ENCODE measurements at regions not wholly inside any gene's neighbourhood (a gene's known extent, or its start where the extent isn't known, plus 50 kb on each side); places are given as distances from the start of the nearest gene placed in this dataset.
A peak's percentile ranks its signal among the peaks of the same experiment; 100 is the strongest.

- no peak for ATAC-seq (ENCODE audit: poor library complexity)
- intact Hi-C loops (cut with DNase I) = no loop called here
- no peak for DNase-seq
These were observed 680.1 kb upstream of the GRIA3 start for GRCh38 chrX:122504026-122504425.

DNA sequence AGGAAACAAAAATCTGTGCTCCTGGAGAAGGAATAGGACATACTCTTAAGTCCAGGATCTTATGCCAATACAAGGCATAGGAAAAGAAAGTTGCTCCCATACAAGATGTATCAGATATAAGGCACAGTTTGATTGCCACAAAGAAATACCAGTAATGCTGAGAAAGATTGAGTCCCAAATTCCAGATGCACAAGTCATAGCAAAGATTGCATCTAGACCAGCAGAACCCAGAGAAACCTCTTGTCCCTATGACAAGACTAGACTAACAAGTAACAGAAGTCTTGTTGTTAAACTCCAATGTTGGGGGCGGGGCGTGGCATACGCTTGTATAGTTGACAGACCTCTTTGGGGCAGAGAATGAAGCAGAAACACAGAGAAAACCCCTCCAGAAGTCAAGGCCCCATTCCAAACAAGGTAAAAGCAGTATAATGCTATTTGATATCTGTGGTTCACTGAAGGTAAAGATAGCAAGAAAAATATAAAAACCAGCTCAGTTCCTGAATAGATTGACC, 671.5 kb upstream of the GRIA3 start:
- DNase-seq (no peak), ATAC-seq (ENCODE audit: poor library complexity) (no peak)
- intact Hi-C loops (cut with DNase I) = no loop called here

- ATAC-seq (ENCODE audit: poor library complexity) (no peak), DNase-seq (no peak)
- intact Hi-C loops (cut with DNase I) = no loop called here
These were observed 666.3 kb upstream of the GRIA3 start for GRCh38 chrX:122517786-122518185.

GRCh38 chrX:122545778-122546177, 638.3 kb upstream of the GRIA3 start:
- no peak for DNase-seq
- ATAC-seq (ENCODE audit: poor library complexity) = no peak
- intact Hi-C loops (cut with DNase I) = no loop called here

DNA sequence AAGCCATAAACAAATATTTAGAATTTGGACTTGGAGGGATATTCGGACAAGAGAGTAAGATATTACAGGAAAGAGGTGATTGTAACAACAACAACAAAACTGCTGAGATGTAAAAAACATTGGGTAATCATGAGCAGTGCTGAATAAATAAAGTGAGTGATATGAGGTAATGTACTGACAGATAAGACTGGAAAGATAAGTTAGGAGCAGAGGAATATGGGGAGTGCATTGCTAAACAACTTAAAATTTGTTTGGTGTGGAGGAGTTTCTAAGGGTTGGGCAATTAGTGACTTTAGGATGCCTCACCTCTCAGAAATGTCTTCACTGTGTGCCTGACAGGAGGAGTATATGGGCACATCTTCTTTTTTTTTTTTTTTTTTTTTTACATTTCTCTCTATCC, 637.8 kb upstream of the GRIA3 start:
- DNase-seq (no peak), ATAC-seq (ENCODE audit: poor library complexity) (no peak)
- intact Hi-C loops (cut with DNase I) = no loop called here

DNA sequence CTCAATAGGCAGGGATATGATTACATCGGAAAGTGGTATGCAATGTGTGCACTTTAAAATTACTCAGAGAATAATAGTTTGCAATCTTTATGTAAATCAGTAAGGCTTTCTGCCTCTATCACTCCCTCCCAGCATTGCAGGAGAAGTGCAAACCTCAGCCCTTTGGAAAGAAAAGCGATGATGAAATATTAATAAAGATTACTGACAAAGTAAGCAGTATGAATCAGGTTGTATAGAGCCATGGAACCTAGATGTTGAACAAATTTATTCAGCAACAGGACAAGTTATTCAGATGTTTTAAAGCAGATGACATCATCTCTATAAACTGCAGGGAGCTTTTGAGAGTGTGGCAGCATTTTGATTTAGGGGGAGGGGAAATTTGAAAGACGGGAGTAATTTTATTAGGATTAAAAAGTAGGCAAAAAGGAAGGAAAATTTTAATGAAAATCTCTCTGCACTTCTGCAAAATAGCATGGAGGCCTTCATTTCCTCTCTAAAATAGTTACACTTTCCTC, 631.7 kb upstream of the GRIA3 start:
- DNase-seq (no peak), ATAC-seq (ENCODE audit: poor library complexity) (no peak)
- intact Hi-C loops (cut with DNase I) = no loop called here

GRCh38 chrX:122555925-122556324, 628.2 kb upstream of the GRIA3 start:
- intact Hi-C loops (cut with DNase I) = no loop called here
- DNase-seq (no peak), ATAC-seq (ENCODE audit: poor library complexity) (no peak)

DNA sequence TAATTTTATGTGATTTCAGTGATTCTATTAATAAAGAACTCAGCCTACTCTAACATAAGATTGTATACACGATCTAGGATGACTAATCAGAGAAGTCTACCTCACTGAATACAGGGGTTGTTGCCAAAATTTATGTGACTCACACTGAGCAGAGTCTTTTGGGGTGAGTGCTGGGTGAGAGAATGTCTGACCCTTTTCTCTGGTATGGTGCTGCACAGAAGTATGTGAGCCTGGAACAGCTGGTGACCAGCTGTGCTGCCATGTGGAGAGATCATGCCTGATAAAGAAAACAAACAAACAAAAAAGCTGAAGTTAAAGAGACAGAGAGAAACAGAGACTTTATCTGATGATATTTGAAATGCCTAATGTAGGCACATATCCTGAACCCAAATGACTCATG, 618.1 kb upstream of the GRIA3 start:
- ATAC-seq (ENCODE audit: poor library complexity) = peak; percentile 18

GRCh38 chrX:122566401-122566800, 617.7 kb upstream of the GRIA3 start:
- DNase-seq (no peak), ATAC-seq (ENCODE audit: poor library complexity) (no peak)
- intact Hi-C loops (cut with DNase I) = no loop called here

More for the DNA sequence above, 618.1 kb upstream of the GRIA3 start:
- no peak for DNase-seq
- intact Hi-C loops (cut with DNase I) = no loop called here

- intact Hi-C loops (cut with DNase I) = no loop called here
- DNase-seq = no peak
- ATAC-seq (ENCODE audit: poor library complexity) = no peak
These were observed 616.2 kb upstream of the GRIA3 start for GRCh38 chrX:122567911-122568310.

- ATAC-seq (ENCODE audit: poor library complexity) (no peak), DNase-seq (no peak)
- intact Hi-C loops (cut with DNase I) = no loop called here
These were observed 611.6 kb upstream of the GRIA3 start for GRCh38 chrX:122572461-122572860.

DNA sequence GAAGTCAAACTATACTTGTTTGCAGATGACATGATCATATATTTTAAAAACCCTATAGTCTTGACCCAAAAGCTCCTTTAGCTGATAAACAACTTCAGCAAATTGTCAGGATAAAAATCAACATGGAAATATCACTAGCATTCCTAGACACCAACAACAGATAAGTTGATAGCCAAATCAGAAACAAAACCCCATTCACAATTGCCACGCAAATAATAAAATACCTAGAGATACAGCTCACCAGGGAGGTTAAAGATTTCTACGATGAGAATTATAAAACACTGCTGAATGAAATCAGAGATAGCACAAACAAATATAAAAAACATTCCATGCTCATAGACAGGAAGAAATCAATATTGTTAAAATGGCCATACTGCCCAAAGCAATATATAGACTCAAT, 605.0 kb upstream of the GRIA3 start:
- DNase-seq = no peak
- no peak for ATAC-seq (ENCODE audit: poor library complexity)
- intact Hi-C loops (cut with DNase I) = no loop called here

DNA sequence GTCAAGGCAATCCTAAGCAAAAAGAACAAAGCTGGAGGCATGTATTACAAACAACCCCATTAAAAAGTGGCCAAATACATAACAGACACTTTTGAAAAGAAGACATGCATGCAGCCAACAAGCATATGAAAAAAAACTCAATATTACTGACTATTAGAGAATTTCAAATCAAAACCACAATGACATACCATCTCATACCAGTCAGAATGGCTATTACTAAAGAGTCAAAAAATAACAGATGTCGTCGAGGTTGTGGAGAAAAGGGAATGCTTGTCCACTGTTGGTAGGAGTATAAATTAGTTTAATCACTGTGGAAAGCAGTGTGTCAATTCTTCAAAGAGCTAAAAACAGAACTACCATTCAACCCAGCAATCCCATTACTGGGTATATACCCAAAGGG, 604.6 kb upstream of the GRIA3 start:
- DNase-seq (no peak), ATAC-seq (ENCODE audit: poor library complexity) (no peak)
- intact Hi-C loops (cut with DNase I) = no loop called here

DNA sequence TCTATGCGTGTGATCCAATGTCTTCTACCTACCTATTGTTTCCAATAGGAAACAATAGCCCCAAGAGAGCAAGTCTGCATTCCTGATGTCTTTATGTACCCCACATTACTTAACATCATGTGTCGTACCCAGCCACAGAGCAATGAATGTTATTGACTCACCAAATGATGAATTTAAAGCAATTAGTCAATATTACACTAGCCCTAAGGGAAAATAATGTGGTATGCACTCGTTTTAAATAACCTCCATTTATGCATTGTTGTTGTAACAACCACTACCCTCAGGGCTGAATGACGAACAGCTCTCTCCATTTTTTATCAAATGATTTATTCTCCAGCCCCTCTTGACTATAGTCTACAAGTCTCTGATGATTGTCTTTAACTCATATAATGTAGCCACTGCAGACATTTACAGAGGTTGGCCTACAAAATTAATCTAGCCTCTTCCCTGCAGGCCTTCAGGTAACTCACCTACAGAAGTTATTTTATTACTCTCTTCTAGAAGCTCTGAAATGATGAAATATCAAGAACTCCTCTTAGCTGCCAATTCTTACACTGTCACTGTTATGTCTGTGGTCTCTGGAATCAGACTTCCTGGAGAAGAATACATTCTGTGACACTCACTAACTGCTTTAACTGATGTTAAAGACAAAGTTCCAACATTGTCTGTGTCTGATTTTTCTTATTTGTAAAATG, 601.7 kb upstream of the GRIA3 start:
- ATAC-seq (ENCODE audit: poor library complexity) = no peak
- no peak for DNase-seq
- intact Hi-C loops (cut with DNase I) = no loop called here

GRCh38 chrX:122582975-122583305, 601.1 kb upstream of the GRIA3 start:
- DNase-seq (no peak), ATAC-seq (ENCODE audit: poor library complexity) (no peak)
- intact Hi-C loops (cut with DNase I) = no loop called here

DNA sequence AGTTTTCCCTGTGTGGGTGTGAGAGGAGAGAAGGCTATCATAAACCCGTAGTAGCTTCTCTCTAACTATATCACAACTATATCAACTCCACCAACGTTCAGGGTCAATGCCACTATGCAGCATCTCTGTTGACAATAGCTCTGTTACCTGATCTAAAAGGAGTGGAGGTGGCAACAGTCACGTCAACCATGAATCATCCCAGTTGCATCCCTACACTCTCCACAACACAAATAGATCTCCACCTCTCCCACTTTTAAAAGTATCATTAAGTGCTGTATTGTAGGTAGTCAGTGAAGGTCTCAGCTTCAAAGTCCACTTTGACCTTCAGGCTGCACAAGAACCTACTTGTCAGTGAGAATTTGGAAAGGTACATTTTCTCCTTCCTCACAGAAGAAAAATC, 600.5 kb upstream of the GRIA3 start:
- DNase-seq (no peak), ATAC-seq (ENCODE audit: poor library complexity) (no peak)
- intact Hi-C loops (cut with DNase I) = no loop called here

DNA sequence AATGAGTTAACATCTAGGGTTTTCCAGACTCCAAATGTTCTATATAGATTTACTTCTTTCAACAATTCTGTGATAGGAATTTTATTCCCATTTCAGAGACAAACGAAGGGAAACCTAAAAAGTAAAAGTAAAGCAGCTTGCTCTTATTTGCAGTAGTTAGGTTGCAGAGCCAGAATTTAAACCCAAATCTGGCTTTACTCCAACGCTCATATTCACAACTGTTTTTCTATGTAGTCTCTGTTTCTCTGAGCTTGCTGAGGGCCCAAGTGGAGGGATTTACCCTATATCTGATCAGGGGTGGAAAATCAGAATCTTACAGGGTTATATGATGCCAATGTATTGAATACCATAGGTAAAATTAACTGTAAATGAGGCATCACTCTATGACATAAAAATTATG, 599.1 kb upstream of the GRIA3 start:
- intact Hi-C loops (cut with DNase I) = no loop called here
- ATAC-seq (ENCODE audit: poor library complexity) (no peak), DNase-seq (no peak)

DNA sequence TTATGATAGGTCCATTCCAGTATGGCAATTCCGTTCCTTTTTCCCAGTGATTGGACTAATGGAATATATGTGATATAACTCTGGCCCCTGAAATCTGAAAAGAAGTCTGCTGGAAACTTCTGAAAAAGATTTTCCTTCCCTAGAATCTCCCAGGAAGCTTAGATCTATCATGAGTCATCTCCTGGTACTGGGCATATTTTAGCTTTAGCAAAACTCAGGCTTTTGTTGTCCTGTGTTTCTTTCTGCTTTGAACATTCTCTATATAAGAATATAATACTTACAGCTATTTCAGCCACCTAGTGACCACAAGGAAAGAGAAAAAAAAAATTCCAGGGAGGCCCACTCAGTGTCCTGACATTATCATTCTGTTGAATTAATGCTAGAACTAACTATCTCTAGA, 597.2 kb upstream of the GRIA3 start:
- DNase-seq (no peak), ATAC-seq (ENCODE audit: poor library complexity) (no peak)
- intact Hi-C loops (cut with DNase I) = no loop called here

DNA sequence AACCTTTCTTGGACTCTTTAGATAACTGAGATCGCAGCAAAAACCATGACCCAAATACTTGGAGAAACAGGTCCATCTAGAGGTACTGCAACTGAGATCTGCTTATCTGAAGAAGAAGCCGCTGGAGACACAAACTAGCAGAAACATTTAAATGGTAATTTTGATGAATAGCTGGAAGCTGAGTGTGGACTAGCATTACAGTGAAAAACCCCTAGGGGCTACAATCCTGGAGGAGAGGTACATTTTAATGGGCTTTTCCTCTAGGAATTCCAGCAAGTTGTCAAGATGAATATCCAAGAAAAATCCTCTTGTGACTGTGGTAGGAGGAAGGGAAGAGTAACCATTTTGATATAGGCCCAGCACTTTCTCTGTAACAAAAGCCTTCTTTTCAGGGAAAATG, 592.5 kb upstream of the GRIA3 start:
- ATAC-seq (ENCODE audit: poor library complexity) = no peak
- intact Hi-C loops (cut with DNase I) = no loop called here

GRCh38 chrX:122596998-122597397, 587.1 kb upstream of the GRIA3 start:
- ATAC-seq (ENCODE audit: poor library complexity) = no peak
- intact Hi-C loops (cut with DNase I) = no loop called here

More for the DNA sequence above, 592.5 kb upstream of the GRIA3 start:
- no peak for DNase-seq

GRCh38 chrX:122622795-122623194, 561.3 kb upstream of the GRIA3 start:
- intact Hi-C loops (cut with DNase I) = no loop called here
- ATAC-seq (ENCODE audit: poor library complexity) (no peak), DNase-seq (no peak)

More at GRCh38 chrX:122596998-122597397, 587.1 kb upstream of the GRIA3 start:
- no peak for DNase-seq
